ENCODE measurements at regions not wholly inside any gene's neighbourhood (a gene's known extent, or its start where the extent isn't known, plus 50 kb on each side); places are given as distances from the start of the nearest gene placed in this dataset.
"Not testable (repeated sequence)": the region's sequence is repeated elsewhere in the genome, so short reads cannot be mapped to it uniquely, and the experiment has no call there.

- Histone ChIP-seq H3K27me3 (ENCODE audit: control insufficient read depth, insufficient read depth, low read length) (no peaks in the 10 kb centered on the region), H3K4me1 (ENCODE audit: control insufficient read depth in 2 of 3, insufficient read depth in 2 of 3, low read depth in 1 of 3, low read length in 3 of 3) (no peaks in the 10 kb centered on the region), H3K9me3 (ENCODE audit: control insufficient read depth in 2 of 3, insufficient read depth in 1 of 3, low read length in 3 of 3) (no peaks in the 10 kb centered on the region), H3K9ac (ENCODE audit: low read length in 3 of 3) (no peak overlapping the region), H3K36me3 (ENCODE audit: control insufficient read depth in 2 of 3, insufficient read depth in 3 of 3, low read length in 3 of 3) (no peaks in the 10 kb centered on the region), H3K27ac (ENCODE audit: low read depth in 2 of 2, low read length in 2 of 2) (no peak overlapping the region), H3K4me3 (ENCODE audit: low read length in 3 of 3) (no peak overlapping the region)
- no peak for FAIRE-seq
- intact Hi-C loops (cut with DNase I): no loop called here
- DNase-seq: peak in 1 of 5 donors; percentile 1
- TF ChIP-seq CTCF (IDR thresholded peaks at IDR 0.05; ENCODE audit: borderline replicate concordance, extremely low read depth, insufficient read depth): no peak
Observed at GRCh38 chrX:69055193-69055592, 110.1 kb downstream of the PJA1 start.

GRCh38 chrX:69054497-69054896, 110.8 kb downstream of the PJA1 start:
- FAIRE-seq; H3K27me3 ChIP-seq (ENCODE audit: control insufficient read depth, insufficient read depth, low read length); H3K9me3 ChIP-seq (ENCODE audit: control insufficient read depth in 2 of 3, insufficient read depth in 1 of 3, low read length in 3 of 3); H3K36me3 ChIP-seq (ENCODE audit: control insufficient read depth in 2 of 3, insufficient read depth in 3 of 3, low read length in 3 of 3); H3K4me3 ChIP-seq (ENCODE audit: low read length in 3 of 3); intact Hi-C loops (cut with DNase I); H3K9ac ChIP-seq (ENCODE audit: low read length in 3 of 3); H3K27ac ChIP-seq (ENCODE audit: low read depth in 2 of 2, low read length in 2 of 2); H3K4me1 ChIP-seq (ENCODE audit: control insufficient read depth in 2 of 3, insufficient read depth in 2 of 3, low read depth in 1 of 3, low read length in 3 of 3); DNase-seq: not testable (repeated sequence)

GRCh38 chrX:69051901-69052300, 113.4 kb downstream of the PJA1 start:
- FAIRE-seq: no peak
- intact Hi-C loops (cut with DNase I): no loop called here

GRCh38 chrX:69050051-69050765, 115.0 kb downstream of the PJA1 start:
- FAIRE-seq (no peak), DNase-seq (peak in 1 of 5 donors; percentile 4)
- TF ChIP-seq CTCF (IDR thresholded peaks at IDR 0.05; ENCODE audit: borderline replicate concordance, extremely low read depth, insufficient read depth): no peak

More at GRCh38 chrX:69051901-69052300, 113.4 kb downstream of the PJA1 start:
- H3K36me3 ChIP-seq (ENCODE audit: control insufficient read depth in 2 of 3, insufficient read depth in 3 of 3, low read length in 3 of 3): no peaks in the 10 kb centered on the region
- H3K27me3 ChIP-seq (ENCODE audit: control insufficient read depth, insufficient read depth, low read length): no peaks in the 10 kb centered on the region
- no peak overlapping the region for H3K27ac ChIP-seq (ENCODE audit: low read depth in 2 of 2, low read length in 2 of 2)
- H3K4me1 ChIP-seq (ENCODE audit: control insufficient read depth in 2 of 3, insufficient read depth in 2 of 3, low read depth in 1 of 3, low read length in 3 of 3): no peaks in the 10 kb centered on the region
- no peak for TF ChIP-seq CTCF (IDR thresholded peaks at IDR 0.05; ENCODE audit: borderline replicate concordance, extremely low read depth, insufficient read depth)
- DNase-seq: no peak
- no peaks in the 10 kb centered on the region for H3K9me3 ChIP-seq (ENCODE audit: control insufficient read depth in 2 of 3, insufficient read depth in 1 of 3, low read length in 3 of 3)
- no peak overlapping the region for H3K4me3 ChIP-seq (ENCODE audit: low read length in 3 of 3)
- no peak overlapping the region for H3K9ac ChIP-seq (ENCODE audit: low read length in 3 of 3)

More at GRCh38 chrX:69050051-69050765, 115.0 kb downstream of the PJA1 start:
- intact Hi-C loops (cut with DNase I): no loop called here
- no peak overlapping the region for H3K27ac ChIP-seq (ENCODE audit: low read depth in 2 of 2, low read length in 2 of 2)
- no peaks in the 10 kb centered on the region for H3K27me3 ChIP-seq (ENCODE audit: control insufficient read depth, insufficient read depth, low read length)
- H3K4me3 ChIP-seq (ENCODE audit: low read length in 3 of 3): no peak overlapping the region
- H3K4me1 ChIP-seq (ENCODE audit: control insufficient read depth in 2 of 3, insufficient read depth in 2 of 3, low read depth in 1 of 3, low read length in 3 of 3): no peaks in the 10 kb centered on the region
- no peaks in the 10 kb centered on the region for H3K9me3 ChIP-seq (ENCODE audit: control insufficient read depth in 2 of 3, insufficient read depth in 1 of 3, low read length in 3 of 3)
- H3K9ac ChIP-seq (ENCODE audit: low read length in 3 of 3): no peak overlapping the region
- no peaks in the 10 kb centered on the region for H3K36me3 ChIP-seq (ENCODE audit: control insufficient read depth in 2 of 3, insufficient read depth in 3 of 3, low read length in 3 of 3)
